Ascending aorta (tissue), 2 donors: ENCODE measurements at regions not wholly inside any gene's neighbourhood (a gene's known extent, or its start where the extent isn't known, plus 50 kb on each side); places are given as distances from the start of the nearest gene placed in this dataset.

ENCODE experiments used
- DNase-seq, 2 donors: peaks; one replicate each; pipeline ENCODE4 v3.0.0-alpha.2; 2019; ENCODE audit warnings: low spot score in 2 of 2
- H3K27ac ChIP-seq, 2 donors: fragments of 200-600 bp; sonication (generic); one replicate each; pipeline ENCODE4 v1.5.1; 2016 to 2017; ENCODE audit warnings: mild to moderate bottlenecking in 1 of 2
- H3K27me3 ChIP-seq: fragments of 200-600 bp; sonication (generic); one replicate; pipeline ENCODE4 v1.5.1; 2017
- H3K36me3 ChIP-seq, 2 donors: fragments of 200-600 bp; sonication (generic); one replicate each; pipeline ENCODE4 v1.5.1; 2016
- H3K4me1 ChIP-seq, 2 donors: fragments of 200-600 bp; sonication (generic); one replicate each; pipeline ENCODE4 v1.5.1; 2016 to 2017; ENCODE audit warnings: mild to moderate bottlenecking in 1 of 2
- H3K4me3 ChIP-seq, 2 donors: fragments of 200-600 bp; sonication (generic); one replicate each; pipeline ENCODE4 v1.5.1; 2016 to 2017; ENCODE audit warnings: mild to moderate bottlenecking in 1 of 2
- H3K9me3 ChIP-seq, 2 donors: fragments of 200-600 bp; sonication (generic); one replicate each; pipeline ENCODE4 v1.5.1; 2016
- intact Hi-C: fragments of 100-400 bp; cut with DNase I; formaldehyde crosslinking; loops from one replicate; pipeline ENCODE4 v1.15.1; 2023
- TF ChIP-seq, protein P1 (sequence below), 3 experiments: fragments of 200-600 bp in 2 of 3; fragments of 450-650 bp in 1 of 3; sonication (generic) in 2 of 3; IDR thresholded peaks; one replicate each; pipeline ENCODE4 v1.5.1; 2016 to 2019; ENCODE audit warnings: antibody characterized with exemption in 3 of 3, mild to moderate bottlenecking in 1 of 3, moderate library complexity in 1 of 3

DNA sequence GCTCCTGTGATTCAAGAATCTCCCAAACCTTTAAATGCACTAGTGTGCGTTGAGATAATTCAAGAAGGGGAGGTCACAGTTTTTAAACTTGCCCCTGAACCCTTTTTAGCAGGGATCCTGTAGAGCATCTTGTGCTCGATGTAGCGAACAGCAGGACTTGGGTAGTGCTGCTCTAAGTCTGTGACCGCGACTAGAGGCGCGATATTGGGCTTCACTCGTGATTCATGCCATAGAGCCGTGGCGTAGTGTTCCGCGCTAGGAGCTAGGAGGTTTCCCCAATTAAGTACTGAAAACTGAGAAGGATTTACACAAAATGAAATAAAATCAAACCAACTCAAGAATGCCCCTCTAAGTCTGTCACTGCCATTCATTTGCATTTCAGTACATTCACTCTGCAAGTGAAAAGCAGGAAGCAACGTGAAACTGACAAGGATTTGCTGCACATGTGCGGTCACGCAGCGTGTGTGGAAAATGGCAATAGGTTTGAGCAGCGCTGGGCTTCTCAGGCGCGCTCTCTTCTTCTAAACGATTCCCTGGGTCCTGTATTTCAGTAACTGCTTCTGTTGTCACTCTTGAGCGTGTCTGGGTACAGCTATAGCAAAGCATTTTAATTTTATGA lies 1135.9 kb upstream of the WWC1 start:
- no peaks in the 10 kb centered on the region for H3K27me3 ChIP-seq
- DNase-seq: no peak
- intact Hi-C loops: no loop called here
- H3K36me3 ChIP-seq: no peaks in the 10 kb centered on the region
- H3K4me1 ChIP-seq: no peaks in the 10 kb centered on the region
- TF ChIP-seq, protein P1, sequence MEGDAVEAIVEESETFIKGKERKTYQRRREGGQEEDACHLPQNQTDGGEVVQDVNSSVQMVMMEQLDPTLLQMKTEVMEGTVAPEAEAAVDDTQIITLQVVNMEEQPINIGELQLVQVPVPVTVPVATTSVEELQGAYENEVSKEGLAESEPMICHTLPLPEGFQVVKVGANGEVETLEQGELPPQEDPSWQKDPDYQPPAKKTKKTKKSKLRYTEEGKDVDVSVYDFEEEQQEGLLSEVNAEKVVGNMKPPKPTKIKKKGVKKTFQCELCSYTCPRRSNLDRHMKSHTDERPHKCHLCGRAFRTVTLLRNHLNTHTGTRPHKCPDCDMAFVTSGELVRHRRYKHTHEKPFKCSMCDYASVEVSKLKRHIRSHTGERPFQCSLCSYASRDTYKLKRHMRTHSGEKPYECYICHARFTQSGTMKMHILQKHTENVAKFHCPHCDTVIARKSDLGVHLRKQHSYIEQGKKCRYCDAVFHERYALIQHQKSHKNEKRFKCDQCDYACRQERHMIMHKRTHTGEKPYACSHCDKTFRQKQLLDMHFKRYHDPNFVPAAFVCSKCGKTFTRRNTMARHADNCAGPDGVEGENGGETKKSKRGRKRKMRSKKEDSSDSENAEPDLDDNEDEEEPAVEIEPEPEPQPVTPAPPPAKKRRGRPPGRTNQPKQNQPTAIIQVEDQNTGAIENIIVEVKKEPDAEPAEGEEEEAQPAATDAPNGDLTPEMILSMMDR (IDR thresholded peaks at IDR 0.05): no peak
- H3K4me3 ChIP-seq: no peak overlapping the region
- no peak overlapping the region for H3K27ac ChIP-seq
- H3K9me3 ChIP-seq: no peaks in the 10 kb centered on the region

DNA sequence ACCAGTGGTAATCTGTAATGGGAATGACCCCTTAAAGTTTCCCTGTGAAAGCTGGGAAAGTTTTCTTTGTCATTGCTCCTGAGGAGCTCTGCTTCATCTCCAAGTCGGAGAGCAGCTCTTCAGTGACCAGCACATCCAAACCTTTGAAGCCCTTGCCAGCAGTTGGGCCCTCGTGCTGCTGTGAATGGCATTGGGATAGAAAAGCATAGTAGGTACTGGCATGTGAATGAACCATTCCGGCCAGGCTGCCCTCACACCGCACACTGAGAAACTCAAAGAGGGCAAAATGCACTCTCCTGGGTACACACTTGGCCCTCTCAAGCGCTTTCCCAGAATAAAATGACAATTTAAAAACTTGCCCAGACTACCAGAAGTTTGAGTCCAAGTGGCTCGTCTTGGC lies 1135.0 kb upstream of the WWC1 start:
- TF ChIP-seq, protein P1 (IDR thresholded peaks at IDR 0.05): no peak
- intact Hi-C loops: no loop called here
- no peaks in the 10 kb centered on the region for H3K27me3 ChIP-seq
- H3K36me3 ChIP-seq: no peaks in the 10 kb centered on the region
- DNase-seq: no peak
- H3K4me1 ChIP-seq: no peaks in the 10 kb centered on the region
- H3K4me3 ChIP-seq: no peak overlapping the region
- no peak overlapping the region for H3K27ac ChIP-seq
- H3K9me3 ChIP-seq: no peaks in the 10 kb centered on the region

DNA sequence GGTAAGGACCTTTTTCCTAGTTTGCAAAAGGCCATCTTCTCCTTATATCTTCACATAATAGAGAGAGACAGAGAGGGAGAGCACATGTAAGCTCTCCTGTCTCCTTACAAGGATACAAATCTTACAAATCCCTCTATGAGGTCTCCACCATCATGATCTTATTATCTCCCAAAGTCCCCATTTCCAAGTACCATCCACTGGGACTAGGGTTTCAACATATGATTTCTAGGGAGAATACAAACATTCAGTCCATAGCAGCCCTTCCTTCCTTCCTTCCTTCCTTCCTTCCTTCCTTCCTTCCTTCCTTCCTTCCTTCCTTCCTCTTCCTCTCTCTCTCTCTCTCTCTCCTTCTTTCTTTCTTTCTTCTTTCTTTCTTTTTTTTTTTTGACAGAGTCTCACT lies 1132.9 kb upstream of the WWC1 start:
- TF ChIP-seq, protein P1 (IDR thresholded peaks at IDR 0.05): no peak
- Histone ChIP-seq H3K4me3 (no peak overlapping the region), H3K27me3 (no peaks in the 10 kb centered on the region), H3K4me1 (no peaks in the 10 kb centered on the region), H3K9me3 (no peaks in the 10 kb centered on the region), H3K27ac (no peak overlapping the region), H3K36me3 (no peaks in the 10 kb centered on the region)
- intact Hi-C loops: no loop called here
- DNase-seq: no peak

DNA sequence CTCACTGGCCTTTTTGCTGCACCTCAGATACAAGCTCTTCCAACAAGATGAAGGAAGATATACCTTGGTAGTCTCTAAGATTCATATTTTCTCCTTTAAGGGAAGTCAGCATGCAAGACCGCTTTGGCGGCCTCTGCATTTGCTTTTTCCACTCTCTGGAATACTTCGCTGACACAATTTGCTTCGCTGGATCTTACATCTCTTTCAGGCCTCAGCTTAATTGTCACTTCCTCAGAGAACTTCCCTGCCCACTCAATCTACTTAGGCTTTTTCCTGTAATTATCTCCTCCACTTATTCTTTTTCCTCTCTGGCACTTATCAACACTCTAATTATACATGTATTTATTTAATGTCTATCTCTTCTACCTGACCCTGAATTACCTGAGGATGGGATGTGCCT lies 1131.1 kb upstream of the WWC1 start:
- Histone ChIP-seq H3K27me3 (no peaks in the 10 kb centered on the region), H3K4me3 (no peak overlapping the region), H3K36me3 (no peaks in the 10 kb centered on the region), H3K4me1 (no peaks in the 10 kb centered on the region), H3K27ac (no peak overlapping the region), H3K9me3 (no peaks in the 10 kb centered on the region)
- TF ChIP-seq, protein P1 (IDR thresholded peaks at IDR 0.05): no peak
- intact Hi-C loops: no loop called here
- no peak for DNase-seq

DNA sequence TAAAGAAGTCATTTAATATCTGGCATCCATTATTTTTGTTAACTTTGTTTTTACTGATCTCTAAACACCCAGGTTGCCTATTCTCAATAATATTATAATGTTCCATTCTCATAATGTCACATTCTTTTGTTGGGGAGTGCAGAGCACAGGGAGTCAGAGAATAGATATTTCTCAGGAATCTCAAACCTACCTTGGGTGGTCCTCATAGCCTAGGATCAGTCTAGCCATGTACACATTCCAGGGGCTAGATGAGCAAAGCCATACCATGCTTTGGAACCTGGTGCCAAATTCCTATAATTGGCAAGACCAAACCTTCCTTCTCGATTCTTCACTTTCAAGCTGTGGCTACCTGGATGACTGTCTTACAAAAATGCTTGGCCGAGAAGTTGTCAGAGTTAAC lies 1124.7 kb upstream of the WWC1 start:
- Histone ChIP-seq H3K9me3 (no peaks in the 10 kb centered on the region), H3K27me3 (no peaks in the 10 kb centered on the region), H3K4me1 (no peaks in the 10 kb centered on the region), H3K4me3 (no peak overlapping the region), H3K27ac (no peak overlapping the region), H3K36me3 (no peaks in the 10 kb centered on the region)
- intact Hi-C loops: no loop called here
- TF ChIP-seq, protein P1 (IDR thresholded peaks at IDR 0.05): no peak
- no peak for DNase-seq
